Brain microvascular endothelial cell (primary cell): ENCODE measurements at regions not wholly inside any gene's neighbourhood (a gene's known extent, or its start where the extent isn't known, plus 50 kb on each side); places are given as distances from the start of the nearest gene placed in this dataset.

ENCODE experiments used
- DNase-seq: peaks from one replicate; pipeline ENCODE4 v3.0.0-alpha.2; 2020
- H3K27ac ChIP-seq: fragments of 250-450 bp; sonication (Bioruptor Pico); 2 replicates; pipeline ENCODE4 v1.5.1; 2020; ENCODE audit warnings: mild to moderate bottlenecking, moderate library complexity
- H3K27me3 ChIP-seq: fragments of 250-450 bp; sonication (Bioruptor Pico); replicated peaks from 2 replicates; pipeline ENCODE4 v1.5.1; 2020; ENCODE audit warnings: mild to moderate bottlenecking
- H3K36me3 ChIP-seq: fragments of 250-450 bp; sonication (Bioruptor Pico); replicated peaks from 2 replicates; pipeline ENCODE4 v1.5.1; 2020; ENCODE audit warnings: mild to moderate bottlenecking
- H3K4me3 ChIP-seq: 2 replicates; pipeline ENCODE4 v1.5.1; 2011; ENCODE audit warnings: low read depth, mild to moderate bottlenecking, control low read depth, low read length, moderate library complexity
- CTCF ChIP-seq: IDR thresholded peaks from 2 replicates; pipeline ENCODE4 v1.5.1; 2011; ENCODE audit warnings: low read depth, mild to moderate bottlenecking, moderate library complexity, low read length, control low read depth, inconsistent platforms; ENCODE audit errors: missing control alignments
- in situ Hi-C: cut with HindIII; loops from 2 replicates; pipeline ENCODE4 v1.10.0; 2017; ENCODE audit warnings: low sequenced_read_pairs, low pct_ligation_motif_present

DNA sequence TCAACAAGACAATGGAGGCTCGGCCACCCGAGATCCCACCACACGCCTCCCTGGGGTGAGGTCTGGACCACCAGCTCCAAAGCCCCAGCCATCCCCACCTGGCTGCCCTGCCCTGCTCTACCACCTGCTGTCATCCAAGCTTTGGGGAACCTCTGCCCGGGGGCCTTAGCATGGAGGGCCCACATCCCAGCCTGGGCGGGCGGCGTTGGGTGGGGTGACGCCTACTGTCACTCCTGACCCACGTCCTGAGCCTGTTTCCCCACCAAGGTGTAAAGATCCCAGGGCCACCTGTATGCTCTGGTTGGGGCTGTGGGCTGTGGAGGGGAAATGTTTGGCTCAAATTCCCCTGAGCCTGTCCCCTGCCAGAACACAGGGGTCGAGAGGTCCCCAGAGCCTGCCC, 437.6 kb downstream of the EIPR1 start:
- Histone ChIP-seq H3K27me3 (no peaks in the 10 kb centered on the region), H3K36me3 (no peaks in the 10 kb centered on the region), H3K27ac (no peak overlapping the region), H3K4me3 (no peak overlapping the region)
- no peak for DNase-seq
- in situ Hi-C loops = no loop called here
- no peak for TF ChIP-seq CTCF

DNA sequence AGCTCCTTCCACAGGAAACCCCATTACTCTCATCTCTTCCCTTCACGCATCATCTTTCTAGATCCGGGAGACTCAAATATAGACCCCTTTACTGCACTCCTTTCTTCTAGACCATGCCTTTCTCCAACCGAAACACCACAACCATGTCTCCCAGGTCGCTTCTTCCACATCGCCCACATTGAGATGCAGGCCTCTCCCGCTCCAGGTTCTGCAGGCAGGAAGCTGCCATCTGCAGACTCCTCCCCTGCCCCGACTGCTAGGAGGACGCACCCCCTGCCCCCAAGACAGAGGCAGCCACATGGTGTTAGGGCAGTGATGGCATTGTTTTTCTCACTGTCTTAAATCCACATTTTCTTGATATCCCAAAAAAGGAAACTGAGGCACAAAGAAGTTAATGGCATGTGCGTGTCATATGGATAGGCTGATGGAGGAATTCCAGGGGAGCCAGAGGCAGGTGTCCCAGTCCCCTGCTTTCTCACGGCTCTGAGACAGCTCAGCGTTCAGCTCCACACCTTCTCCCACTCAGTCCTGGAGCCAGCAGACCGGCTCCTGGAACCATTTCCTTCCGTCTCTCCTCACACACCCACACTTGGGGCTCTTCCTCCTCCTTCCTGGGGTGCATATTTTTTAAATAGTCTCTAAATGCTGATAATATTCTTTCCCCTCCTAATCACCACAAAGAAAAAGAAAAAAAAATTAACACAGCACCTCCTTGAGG, 438.4 kb downstream of the EIPR1 start:
- Histone ChIP-seq H3K36me3 (no peaks in the 10 kb centered on the region), H3K27ac (no peak overlapping the region), H3K27me3 (no peaks in the 10 kb centered on the region), H3K4me3 (no peak overlapping the region)
- in situ Hi-C loops = no loop called here
- no peak for DNase-seq
- no peak for TF ChIP-seq CTCF

- in situ Hi-C loops = no loop called here
- DNase-seq = no peak
- no peaks in the 10 kb centered on the region for H3K36me3 ChIP-seq
- no peak for TF ChIP-seq CTCF
- no peaks in the 10 kb centered on the region for H3K27me3 ChIP-seq
- no peak overlapping the region for H3K4me3 ChIP-seq
- no peak overlapping the region for H3K27ac ChIP-seq
These were observed 439.1 kb downstream of the EIPR1 start for GRCh38 chr2:2938481-2938880.

DNA sequence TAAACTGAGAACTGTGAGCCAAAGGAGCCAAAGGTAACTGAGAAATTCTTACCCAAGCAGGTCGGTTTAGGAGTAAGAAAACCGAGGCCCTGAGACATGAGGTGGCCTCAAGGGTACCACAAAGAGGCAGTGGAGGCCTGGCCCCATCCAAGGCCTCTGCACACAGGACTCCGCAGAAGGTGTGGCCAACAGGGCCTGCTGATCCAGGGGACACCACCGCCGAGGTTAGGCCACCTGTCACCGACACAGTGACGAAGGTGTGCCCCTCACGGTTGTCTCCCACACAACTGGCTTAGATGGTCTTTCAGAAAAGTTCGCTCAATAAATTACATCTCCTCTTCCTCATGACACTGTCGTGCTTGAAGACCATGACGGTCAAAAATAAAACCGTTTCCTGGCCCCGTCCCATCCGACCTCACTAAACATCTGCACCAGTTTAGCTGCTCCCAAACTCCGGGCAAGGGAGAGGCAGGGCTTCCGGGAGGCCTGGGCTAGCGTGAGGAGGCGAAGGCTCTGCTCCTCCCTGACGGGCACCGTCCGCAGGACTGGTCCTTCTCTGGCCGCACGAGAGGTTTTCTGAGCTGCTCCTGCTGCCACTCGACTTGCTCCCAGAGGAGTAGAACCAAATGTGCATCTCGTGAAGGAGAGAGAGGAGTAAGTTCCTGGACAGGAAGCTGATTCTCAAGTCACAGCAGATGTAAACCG, 442.0 kb downstream of the EIPR1 start:
- TF ChIP-seq CTCF = no peak
- no peak for DNase-seq
- Histone ChIP-seq H3K4me3 (no peak overlapping the region), H3K27ac (no peak overlapping the region), H3K27me3 (no peaks in the 10 kb centered on the region), H3K36me3 (no peaks in the 10 kb centered on the region)
- in situ Hi-C loops = no loop called here

- in situ Hi-C loops = no loop called here
- TF ChIP-seq CTCF = no peak
- no peak for DNase-seq
- Histone ChIP-seq H3K27me3 (no peaks in the 10 kb centered on the region), H3K36me3 (no peaks in the 10 kb centered on the region), H3K4me3 (no peak overlapping the region), H3K27ac (no peak overlapping the region)
These were observed 444.2 kb downstream of the EIPR1 start for GRCh38 chr2:2933426-2933825.
